ENCODE measurements at regions not wholly inside any gene's neighbourhood (a gene's known extent, or its start where the extent isn't known, plus 50 kb on each side); places are given as distances from the start of the nearest gene placed in this dataset.

- WGBS (ENCODE audit: insufficient coverage) = no CpG with 5 or more reads among the region's 1 CpG
- DNase-seq = no peak
- H3K9me3 ChIP-seq (replicated peaks in 1 of 2; ENCODE audit: control insufficient read depth in 1 of 2, insufficient read depth in 1 of 2, low read length in 2 of 2) = no peaks in the 10 kb centered on the region
- no peak overlapping the region for H2AFZ ChIP-seq (ENCODE audit: insufficient read depth, low read depth, low read length, poor library complexity, severe bottlenecking)
- no peaks in the 10 kb centered on the region for H3K27me3 ChIP-seq (ENCODE audit: control insufficient read depth in 2 of 2, insufficient read depth in 2 of 2, low read length in 2 of 2)
- no peak overlapping the region for H3K4me3 Mint-ChIP-seq
- H3K27ac Mint-ChIP-seq = no peak overlapping the region
- no peaks in the 10 kb centered on the region for H4K20me1 ChIP-seq (ENCODE audit: insufficient read depth, low read length)
- H3K36me3 Mint-ChIP-seq = no peaks in the 10 kb centered on the region
- no peaks in the 10 kb centered on the region for H3K36me3 ChIP-seq (replicated peaks in 1 of 2; ENCODE audit: control insufficient read depth in 1 of 2, insufficient read depth in 2 of 2, low read length in 2 of 2)
- no peak overlapping the region for H3K9ac ChIP-seq (ENCODE audit: insufficient read depth, low read length, poor library complexity, severe bottlenecking)
- no peak overlapping the region for H3K4me3 ChIP-seq (replicated peaks in 1 of 3; ENCODE audit: low read depth in 2 of 3, low read length in 3 of 3)
- TF ChIP-seq, protein P1, sequence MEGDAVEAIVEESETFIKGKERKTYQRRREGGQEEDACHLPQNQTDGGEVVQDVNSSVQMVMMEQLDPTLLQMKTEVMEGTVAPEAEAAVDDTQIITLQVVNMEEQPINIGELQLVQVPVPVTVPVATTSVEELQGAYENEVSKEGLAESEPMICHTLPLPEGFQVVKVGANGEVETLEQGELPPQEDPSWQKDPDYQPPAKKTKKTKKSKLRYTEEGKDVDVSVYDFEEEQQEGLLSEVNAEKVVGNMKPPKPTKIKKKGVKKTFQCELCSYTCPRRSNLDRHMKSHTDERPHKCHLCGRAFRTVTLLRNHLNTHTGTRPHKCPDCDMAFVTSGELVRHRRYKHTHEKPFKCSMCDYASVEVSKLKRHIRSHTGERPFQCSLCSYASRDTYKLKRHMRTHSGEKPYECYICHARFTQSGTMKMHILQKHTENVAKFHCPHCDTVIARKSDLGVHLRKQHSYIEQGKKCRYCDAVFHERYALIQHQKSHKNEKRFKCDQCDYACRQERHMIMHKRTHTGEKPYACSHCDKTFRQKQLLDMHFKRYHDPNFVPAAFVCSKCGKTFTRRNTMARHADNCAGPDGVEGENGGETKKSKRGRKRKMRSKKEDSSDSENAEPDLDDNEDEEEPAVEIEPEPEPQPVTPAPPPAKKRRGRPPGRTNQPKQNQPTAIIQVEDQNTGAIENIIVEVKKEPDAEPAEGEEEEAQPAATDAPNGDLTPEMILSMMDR (IDR thresholded peaks at IDR 0.05) = no peak
- no peaks in the 10 kb centered on the region for H3K4me1 ChIP-seq (ENCODE audit: control insufficient read depth in 1 of 2, insufficient read depth in 2 of 2, low read length in 2 of 2)
- no peak overlapping the region for H3K4me2 ChIP-seq (replicated peaks; ENCODE audit: extremely low read depth, low read length, poor library complexity, severe bottlenecking)
- intact Hi-C loops (cut with micrococcal nuclease) = no loop called here
- H3K79me2 ChIP-seq (ENCODE audit: insufficient read depth, low read length) = no peaks in the 10 kb centered on the region
- H3K4me1 Mint-ChIP-seq = no peaks in the 10 kb centered on the region
- peaks cover 0 to 3% (median 0%) of the 10 kb centered on the region in 7 donors for H3K9me3 Mint-ChIP-seq
- no peak overlapping the region for H3K27ac ChIP-seq (ENCODE audit: low read depth in 1 of 2, low read length in 2 of 2)
- no peaks in the 10 kb centered on the region for H3K27me3 Mint-ChIP-seq (ENCODE audit: low read depth in 3 of 3)
Observed at GRCh38 chr7:41629711-41630111, 73.2 kb downstream of the INHBA start.

DNA sequence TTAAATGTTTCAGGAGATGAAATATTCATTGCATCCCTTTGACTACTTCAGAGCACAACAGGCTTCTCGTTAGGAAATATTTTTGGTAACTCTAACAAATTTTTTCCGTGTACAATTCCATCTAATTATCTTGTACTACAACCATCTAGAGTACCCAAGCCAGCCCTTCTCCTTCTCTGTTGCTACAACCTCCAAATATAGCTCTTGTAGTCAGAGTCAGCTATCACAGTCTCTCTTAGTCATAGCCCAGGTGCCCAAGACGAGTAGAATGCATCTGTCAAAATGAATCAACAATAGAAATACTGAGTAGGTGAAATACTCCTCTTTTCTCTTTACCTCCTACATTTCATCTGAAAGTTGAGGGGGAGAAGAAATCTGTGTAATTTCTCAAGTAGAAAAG is 74.0 kb downstream of the INHBA start:
- no peaks in the 10 kb centered on the region for H3K27me3 ChIP-seq (ENCODE audit: control insufficient read depth in 2 of 2, insufficient read depth in 2 of 2, low read length in 2 of 2)
- H3K4me2 ChIP-seq (replicated peaks; ENCODE audit: extremely low read depth, low read length, poor library complexity, severe bottlenecking) = no peak overlapping the region
- no peak overlapping the region for H2AFZ ChIP-seq (ENCODE audit: insufficient read depth, low read depth, low read length, poor library complexity, severe bottlenecking)
- Mint-ChIP-seq H3K27ac (no peak overlapping the region), H3K27me3 (ENCODE audit: low read depth in 3 of 3) (no peaks in the 10 kb centered on the region), H3K4me1 (no peaks in the 10 kb centered on the region), H3K9me3 (peaks cover 0 to 3% (median 0%) of the 10 kb centered on the region in 7 donors), H3K4me3 (no peak overlapping the region), H3K36me3 (no peaks in the 10 kb centered on the region)
- intact Hi-C loops (cut with micrococcal nuclease) = no loop called here
- no peak for DNase-seq
- WGBS (ENCODE audit: insufficient coverage) = 79% methylated on average over 2 of the region's 3 CpGs
- no peak overlapping the region for H3K4me3 ChIP-seq (replicated peaks in 1 of 3; ENCODE audit: low read depth in 2 of 3, low read length in 3 of 3)
- no peaks in the 10 kb centered on the region for H3K9me3 ChIP-seq (replicated peaks in 1 of 2; ENCODE audit: control insufficient read depth in 1 of 2, insufficient read depth in 1 of 2, low read length in 2 of 2)
- H3K36me3 ChIP-seq (replicated peaks in 1 of 2; ENCODE audit: control insufficient read depth in 1 of 2, insufficient read depth in 2 of 2, low read length in 2 of 2) = no peaks in the 10 kb centered on the region
- H4K20me1 ChIP-seq (ENCODE audit: insufficient read depth, low read length) = no peaks in the 10 kb centered on the region
- TF ChIP-seq, protein P1 (IDR thresholded peaks at IDR 0.05) = no peak
- H3K4me1 ChIP-seq (ENCODE audit: control insufficient read depth in 1 of 2, insufficient read depth in 2 of 2, low read length in 2 of 2) = no peaks in the 10 kb centered on the region
- no peaks in the 10 kb centered on the region for H3K79me2 ChIP-seq (ENCODE audit: insufficient read depth, low read length)
- no peak overlapping the region for H3K27ac ChIP-seq (ENCODE audit: low read depth in 1 of 2, low read length in 2 of 2)
- H3K9ac ChIP-seq (ENCODE audit: insufficient read depth, low read length, poor library complexity, severe bottlenecking) = no peak overlapping the region

All from CD14-positive monocyte (primary cell).